GM11168 (cell line): ENCODE measurements at regions not wholly inside any gene's neighbourhood (a gene's known extent, or its start where the extent isn't known, plus 50 kb on each side); places are given as distances from the start of the nearest gene placed in this dataset.

ENCODE experiments used
- in situ Hi-C: fragments of 300-500 bp; cut with MboI; formaldehyde crosslinking; loops from one replicate; pipeline ENCODE4 v1.12.0; 2022; ENCODE audit warnings: low sequenced_read_pairs; ENCODE audit not compliant: unreplicated experiment

DNA sequence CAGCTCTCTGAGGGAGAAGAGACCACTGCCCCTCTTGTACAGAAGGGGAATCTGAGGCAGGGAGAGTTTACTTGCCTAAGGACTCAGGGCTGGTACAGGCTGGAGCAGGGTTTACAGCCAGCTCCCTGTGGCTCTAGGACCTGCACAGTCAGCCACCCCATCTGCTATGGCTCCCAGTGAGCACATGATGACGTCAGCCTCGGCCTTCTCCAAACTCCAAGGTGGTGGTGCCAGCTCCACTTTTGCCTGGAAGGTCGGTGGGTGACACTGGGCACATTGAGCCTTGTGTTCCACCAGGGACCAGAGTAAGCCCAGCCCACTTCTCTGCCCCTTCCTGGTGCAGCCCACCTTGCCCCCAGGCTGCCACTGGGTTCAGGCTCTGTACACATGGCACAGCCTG, 202.2 kb downstream of the ENGASE start:
- in situ Hi-C loops: no loop called here

DNA sequence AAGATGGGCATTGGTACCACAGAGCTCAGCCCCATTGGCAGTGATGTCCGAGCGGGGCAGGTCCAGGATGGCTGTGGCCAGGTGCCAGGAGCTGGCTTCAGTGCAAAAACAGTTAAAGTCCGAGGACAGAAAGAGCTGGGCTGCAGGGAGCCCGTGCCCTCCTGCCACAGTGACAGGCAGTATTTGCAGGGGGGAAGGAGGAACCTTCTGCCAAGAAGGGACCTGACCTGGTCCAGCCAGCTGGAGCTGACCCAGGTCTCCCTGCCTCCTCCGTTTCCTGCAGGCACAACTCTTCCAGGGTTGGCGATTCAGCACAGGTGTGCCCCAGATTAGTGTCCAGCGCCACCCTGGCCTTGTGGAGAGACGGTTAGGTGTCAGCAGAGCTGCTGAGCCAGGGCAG, 199.0 kb downstream of the ENGASE start:
- in situ Hi-C loops: no loop called here

DNA sequence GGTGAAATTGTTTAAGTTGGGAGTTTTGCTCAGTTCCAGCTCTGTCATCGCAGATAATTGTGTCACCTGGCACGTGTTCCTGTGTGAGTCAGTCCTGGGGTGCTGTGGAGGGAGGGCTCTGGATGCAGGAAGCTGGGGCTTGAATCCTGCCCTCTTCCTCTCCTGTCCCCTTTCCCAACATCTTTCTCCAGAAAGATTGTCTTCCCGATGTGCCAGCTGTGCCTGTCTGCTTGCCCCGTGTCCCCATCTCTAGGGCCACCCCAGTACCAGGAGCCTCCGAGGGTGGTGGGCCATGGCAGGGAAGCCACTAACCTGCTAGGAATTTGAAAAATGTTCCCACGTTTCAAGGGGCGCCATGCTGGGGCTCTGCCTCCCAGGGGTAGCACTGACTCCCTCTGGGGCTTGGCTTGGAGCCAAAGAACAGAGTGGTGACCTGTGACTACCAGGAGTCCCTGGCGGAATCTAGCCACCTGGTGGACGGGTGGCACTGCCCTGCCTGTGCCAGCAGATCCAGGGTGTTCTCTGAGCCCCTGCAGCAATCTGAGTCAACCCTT, 198.1 kb downstream of the ENGASE start:
- in situ Hi-C loops: no loop called here

DNA sequence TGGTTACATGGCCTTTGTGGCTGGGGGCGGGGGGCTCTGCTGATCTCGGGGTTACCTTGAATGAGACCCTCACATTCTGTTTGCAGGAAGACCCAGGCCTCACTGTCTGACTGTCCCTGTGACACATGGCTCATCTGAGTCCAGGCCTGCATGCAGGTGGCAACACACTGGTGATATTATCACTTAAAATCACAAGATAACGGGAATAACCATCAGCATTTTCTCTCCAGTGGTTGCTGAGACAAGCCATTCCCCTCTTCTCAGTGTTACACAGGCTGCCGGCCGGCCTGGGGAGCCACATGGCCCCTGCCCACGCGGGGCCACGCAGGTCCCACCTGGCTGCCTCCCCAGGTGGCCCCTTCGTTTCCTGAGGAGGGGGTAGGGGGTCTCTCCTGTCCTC, 197.6 kb downstream of the ENGASE start:
- in situ Hi-C loops: no loop called here

DNA sequence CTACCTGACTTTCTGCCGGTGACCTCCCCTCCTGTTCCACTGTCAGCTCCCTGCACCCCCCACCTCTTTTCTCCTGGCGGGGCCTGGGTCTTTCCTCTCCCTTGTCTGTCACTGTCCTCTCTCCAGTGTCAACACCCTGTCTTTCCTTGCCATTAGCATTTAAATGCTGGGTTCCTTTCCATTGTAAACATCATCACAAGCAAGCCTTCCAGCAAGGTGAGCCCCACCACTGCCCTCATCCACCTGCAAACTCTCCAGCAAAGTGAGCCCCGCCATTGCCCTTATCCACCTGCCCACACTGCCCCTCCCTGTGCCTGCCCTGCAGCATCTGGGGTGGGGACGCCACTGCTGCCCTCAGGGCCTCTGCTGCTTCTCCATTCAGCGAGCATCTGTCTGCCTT, 195.0 kb downstream of the ENGASE start:
- in situ Hi-C loops: no loop called here

DNA sequence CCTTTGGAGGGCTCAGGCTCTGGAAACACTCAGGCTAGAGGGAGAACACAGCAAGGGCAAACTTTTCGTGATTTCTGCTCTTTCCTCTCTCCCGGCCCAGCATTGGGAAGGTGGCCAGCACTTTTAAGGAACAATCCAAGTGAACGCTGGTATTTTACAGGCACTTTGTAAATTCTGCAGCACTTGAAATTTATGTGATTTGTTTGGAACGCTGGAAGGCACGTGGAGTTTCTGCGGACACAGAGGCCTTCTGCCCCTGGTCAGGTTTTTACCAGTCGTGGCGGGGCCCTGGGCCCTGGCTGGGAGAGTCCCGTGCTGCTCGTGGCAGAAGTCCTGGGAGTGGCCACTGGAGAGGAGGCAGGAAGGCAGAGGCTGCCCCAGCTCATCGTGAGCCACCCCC, 188.6 kb downstream of the ENGASE start:
- in situ Hi-C loops: no loop called here

DNA sequence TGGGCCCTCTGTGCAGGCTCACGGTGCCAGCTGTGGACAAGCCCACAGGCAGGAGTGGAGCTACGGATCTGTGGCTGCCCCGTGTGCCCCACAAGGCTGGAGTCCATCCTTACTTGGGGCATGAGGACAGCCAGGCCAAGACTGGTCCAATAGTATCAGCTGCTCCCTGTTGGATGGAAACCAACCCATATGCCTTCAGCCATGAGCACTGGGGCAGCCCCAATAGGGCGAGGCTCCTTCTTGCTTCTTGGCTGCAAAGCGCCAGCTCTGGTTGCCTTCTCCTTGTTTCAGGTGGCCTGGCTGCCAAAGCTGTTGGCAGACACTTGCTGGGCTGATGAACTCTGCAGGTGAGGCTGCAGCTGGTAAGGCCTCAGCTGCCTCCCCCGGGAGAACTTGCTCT, 188.0 kb downstream of the ENGASE start:
- in situ Hi-C loops: no loop called here

DNA sequence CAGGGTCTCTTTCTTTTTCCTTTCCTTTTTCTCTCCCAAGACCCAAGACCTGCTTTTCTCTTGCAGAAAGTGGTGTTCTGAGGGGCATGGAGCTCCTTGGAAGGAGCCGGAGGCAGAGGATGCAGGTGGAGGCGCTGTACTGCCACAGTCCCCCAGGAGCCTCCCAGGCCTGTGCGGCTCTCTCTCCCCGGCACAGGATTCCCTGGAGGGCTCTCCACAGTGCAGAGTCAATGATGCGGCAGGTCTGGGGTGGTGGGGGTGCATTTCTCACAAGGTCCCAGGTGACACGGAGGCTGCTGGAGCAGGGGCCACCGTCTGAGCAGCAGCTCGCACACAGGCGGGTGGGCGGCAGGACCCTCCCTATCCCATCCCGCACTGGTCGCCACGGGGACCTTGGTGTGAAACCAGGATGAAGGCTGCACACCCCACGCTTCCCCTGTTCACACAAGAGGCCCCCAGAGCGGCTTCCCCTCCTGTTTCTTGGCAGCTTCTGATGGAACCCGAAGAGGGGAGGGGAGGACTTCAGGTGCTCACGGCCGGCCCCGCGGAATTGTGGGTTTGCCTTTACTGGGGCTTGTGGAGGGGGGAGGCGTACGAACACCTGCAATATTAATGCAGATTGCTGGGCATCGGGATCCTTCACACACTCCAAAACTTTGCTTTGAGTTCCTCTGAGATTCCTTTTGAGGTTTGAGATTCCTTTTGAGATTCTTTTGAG, 186.9 kb downstream of the ENGASE start:
- in situ Hi-C loops: no loop called here

DNA sequence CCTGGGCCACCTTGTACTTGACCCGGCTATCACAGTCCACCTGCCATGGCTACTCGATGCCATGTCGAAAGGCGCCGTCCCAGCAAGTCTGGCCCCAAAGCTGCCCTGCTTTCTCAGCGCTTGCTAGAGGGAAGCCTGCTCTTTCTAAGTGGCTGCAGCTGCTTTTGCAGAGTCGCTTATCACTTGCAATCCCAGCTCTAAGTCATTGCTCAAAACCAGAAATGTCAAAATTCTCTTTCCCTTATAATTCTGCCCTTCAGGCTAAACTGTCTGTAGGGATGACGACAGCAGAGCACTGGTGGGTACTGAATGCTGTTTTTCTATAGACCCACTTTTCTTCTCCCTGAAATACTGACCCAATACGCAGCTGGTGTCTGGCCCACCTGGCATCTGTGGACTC, 184.2 kb downstream of the ENGASE start:
- in situ Hi-C loops: no loop called here

DNA sequence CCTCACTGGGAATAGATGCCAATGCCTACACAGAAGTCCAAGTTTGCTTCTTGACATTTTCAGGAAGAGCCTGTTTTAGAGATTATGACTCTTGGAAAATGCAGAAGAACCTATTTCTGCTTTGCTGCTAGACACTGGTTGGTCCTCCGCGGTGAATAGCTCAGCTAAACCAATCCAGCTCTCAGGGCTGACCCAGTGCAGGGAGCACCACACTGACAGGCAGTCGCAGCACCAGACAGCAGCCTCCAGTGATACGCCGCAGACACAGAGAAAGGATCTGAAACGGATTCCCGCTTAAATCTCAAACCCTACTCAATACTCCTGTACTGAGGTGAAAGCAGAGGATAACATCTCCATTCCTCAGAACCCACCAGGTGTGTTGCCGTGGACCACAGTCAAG, 183.4 kb downstream of the ENGASE start:
- in situ Hi-C loops: no loop called here

DNA sequence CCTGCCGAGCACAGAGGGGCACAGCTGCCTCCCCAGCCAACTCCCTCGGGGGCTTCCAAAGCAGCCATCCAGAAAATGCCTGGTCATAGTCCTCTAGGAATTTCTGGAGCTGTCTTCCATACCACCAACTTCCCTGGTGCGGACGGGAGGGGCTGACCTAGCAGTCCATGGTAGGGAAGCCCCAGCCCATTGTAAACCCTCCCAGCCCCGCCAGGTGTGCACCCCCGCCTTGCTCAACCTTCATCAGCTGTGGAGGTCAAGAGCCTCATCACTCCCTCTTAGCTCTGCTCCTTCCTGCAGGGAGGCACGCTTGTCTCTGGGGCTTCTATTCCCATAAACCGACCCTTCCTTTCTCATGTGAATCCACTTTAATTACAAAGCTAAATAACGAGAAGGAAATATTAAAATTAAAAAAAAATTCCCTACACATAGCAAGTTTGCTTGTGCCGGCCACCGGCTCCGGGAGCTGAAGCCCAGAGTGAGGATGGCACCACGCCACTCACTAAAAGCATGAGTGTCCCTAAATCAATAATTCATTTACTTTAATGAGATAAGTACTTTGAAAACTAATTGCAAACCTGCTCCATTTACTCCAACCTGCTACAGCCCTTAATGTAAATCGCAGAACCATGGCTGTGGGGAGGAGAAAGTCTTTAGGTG, 181.4 kb downstream of the ENGASE start:
- in situ Hi-C loops: no loop called here

DNA sequence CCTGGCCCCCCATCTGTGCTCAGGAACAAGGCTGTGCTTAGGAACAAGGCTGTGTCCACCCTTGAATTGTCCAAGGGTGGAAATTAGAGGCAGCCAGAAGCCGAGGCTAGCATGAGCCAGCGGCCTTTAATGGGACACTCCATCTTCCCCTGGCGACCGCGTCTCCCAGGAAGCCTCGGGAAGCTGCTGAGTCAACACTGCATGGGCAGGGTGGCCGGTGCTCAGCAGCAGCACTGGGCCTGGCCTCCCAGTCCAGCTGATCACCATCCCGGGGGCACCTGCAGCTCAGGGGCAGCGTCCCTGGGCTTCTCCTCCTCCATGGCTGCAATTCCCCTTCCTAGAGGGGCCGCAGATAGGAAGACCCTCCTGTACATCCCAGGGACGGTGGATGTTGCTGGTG, 180.8 kb downstream of the ENGASE start:
- in situ Hi-C loops: no loop called here

DNA sequence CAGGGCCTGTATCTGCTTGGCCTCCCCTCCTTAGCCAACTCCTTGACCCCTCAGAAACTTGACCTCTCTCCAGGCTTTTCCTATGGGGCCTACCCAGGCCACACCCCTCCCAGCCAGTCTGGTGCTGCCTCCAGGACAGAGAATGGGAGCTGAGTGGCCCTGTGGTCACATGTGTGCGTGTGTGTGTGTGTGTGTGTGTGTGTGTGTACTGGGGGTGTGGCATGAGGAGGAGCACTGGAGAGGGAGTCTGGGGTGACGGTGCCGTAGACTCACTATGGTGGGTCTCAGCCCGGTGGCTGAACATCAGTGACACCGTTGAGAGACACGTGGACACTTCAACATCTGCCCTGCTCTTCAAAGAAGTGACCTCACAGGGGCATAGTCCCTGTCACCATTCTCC, 180.4 kb downstream of the ENGASE start:
- in situ Hi-C loops: no loop called here

DNA sequence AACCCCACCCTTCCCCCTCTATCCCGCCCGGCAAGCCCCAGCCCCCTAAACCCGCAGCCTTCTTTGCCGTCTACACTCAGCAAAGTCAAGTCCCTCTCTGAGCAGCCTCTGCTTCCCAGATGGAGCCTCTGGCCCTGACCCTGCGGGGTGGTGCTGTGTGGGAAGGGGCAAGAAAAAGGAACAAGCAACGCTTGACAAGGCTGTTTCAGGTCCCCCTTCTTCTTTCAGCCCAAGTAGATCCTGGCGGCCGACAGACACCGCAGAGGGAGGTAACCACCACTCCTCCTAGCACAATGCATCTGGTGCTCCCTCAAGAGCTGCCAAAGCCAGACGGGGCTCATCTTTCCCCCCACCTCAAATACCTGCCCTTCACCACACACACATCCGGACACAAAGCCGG, 178.3 kb downstream of the ENGASE start:
- in situ Hi-C loops: no loop called here

DNA sequence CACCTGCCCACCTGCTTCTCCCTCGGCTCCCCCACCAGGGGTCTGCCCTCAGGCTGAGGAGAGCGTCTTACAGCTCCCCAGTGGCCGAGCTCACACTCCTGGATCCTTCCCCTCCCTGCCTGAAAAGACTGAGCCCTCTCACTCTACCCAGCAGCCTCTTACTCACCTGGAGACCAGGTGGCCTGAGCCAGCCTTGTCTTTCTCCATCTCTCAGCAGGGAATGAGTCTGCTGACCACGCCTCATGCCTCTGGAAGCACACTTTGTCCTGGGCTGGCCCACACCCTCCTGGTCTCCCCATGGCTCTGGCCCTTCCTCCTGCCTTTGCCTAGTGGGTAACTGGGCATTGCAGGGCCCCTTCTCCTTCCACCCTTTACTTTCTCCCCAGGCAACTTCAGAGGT, 177.2 kb downstream of the ENGASE start:
- in situ Hi-C loops: no loop called here

DNA sequence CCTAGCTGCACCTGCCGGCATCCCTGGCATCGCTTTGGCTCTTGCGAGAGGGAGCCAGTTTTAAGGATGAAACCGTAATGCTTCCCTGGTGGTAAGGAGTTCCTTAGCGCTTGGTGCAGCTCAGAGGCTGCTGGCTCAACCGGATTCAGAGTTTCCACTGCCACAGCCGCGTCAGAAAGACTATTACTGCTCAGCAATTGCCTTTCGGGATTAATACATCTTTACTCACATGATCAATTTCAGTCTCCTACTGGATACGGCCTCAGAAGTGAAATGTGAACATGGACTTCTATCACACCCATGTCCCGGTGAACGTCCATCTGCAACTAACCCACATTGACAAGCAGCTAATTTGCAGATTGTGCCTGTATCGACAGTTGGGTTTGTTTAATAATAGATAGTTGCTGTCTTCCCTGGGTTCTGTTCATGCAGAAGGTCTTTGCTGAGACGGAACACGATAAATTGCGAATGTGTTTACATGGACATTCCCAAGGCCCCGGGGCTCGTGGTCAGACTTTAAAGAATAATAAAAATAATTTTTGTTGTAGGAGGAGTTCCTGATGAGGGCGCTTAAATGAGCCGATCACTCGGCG, 175.4 kb downstream of the ENGASE start:
- in situ Hi-C loops: no loop called here

DNA sequence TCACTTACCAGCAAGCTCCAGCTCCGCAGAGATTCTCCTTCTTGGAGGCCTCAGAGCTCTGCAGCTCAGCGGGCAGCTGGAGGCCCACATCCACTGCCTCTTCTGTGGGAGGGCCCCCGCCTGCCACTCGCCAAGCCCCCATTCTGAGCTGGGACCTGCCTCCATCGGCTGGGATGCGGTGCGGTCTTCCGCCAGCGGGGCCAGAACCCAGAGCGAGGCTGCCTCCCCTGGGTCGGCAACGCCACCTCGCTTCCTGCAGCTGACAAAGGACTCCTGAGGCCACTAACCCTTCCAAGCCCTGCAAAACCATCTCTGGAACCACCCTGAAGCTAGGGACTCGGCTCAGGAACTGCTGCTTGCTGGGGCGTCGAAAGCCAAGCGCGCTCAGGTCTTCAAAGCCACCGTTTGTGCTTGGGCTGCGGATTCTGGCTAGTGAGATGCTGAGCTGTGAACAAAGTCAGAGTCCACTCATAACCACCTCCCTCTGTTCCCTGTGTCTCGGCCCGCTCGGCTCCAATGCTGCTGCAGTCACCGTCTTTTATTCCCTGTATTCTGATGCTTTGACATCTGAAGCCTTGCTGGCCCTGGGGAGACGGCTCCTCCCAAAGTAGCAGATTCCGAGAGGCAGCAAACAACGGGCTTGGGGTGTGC, 174.3 kb downstream of the ENGASE start:
- in situ Hi-C loops: no loop called here

DNA sequence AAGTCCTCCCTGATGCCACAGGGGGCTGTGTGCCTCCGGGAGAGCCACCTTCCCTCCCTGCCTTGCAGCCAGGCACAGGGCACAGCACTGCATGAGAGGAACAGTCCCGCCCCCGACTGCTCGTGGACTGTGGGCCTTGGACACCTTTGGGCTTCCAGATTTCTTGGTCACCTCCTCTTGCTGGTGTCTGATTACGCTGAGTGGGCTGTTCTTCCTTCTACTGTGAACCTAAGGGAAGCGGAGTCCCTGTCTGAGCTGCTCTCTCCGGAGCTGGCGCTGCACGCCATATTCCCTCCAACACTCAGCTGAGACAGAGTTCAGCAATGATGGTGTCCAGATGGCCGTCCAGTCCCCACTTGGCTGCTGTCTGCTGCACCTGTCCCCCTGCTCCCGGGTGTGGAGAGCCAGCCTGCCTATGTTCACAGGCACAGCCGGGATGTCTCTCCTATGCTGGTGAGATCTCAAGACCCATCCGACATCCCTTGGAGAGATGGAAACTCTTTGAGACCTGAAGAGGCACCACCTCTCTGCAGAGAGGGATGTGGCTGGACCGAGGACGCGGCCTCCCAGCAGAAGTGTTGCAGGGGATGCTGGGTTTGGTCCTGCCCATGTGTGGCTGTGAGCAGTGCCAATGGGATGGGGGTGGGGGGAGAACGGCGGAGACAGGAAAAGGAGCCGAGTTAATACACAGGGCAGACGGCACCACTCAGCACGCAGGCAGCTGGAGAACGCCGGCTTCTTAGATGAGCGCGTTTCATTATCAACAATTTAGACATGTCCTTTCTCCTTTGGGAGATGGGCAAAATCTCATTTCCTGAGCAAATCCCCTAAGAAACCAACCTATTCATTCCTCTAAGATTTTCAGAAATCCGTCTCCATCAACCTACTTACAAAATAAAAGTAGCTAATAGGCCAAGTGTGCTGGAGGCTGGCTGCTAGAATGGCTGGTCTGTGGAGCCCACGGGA, 171.9 kb downstream of the ENGASE start:
- in situ Hi-C loops: no loop called here

DNA sequence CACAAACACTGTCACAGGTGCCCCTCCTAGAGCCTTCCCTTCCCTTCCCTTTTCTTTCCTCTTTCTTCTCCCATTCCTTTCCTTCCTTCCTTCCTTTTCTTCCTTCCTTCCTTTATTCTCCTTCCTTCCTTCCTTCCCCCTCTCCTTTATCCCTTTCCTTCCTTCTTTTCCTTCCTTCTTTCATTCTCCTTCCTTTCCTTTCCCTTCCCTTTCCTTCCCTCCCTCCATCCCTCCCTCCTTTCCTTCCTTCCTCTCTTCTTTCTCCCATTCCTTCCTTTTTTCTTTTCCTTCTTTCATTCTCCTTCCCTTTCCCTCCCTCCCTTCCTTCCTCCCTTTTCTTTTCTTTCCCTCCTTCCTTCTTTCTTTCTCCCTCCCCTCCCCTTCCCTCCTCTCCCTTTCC, 170.0 kb downstream of the ENGASE start:
- in situ Hi-C loops: no loop called here

DNA sequence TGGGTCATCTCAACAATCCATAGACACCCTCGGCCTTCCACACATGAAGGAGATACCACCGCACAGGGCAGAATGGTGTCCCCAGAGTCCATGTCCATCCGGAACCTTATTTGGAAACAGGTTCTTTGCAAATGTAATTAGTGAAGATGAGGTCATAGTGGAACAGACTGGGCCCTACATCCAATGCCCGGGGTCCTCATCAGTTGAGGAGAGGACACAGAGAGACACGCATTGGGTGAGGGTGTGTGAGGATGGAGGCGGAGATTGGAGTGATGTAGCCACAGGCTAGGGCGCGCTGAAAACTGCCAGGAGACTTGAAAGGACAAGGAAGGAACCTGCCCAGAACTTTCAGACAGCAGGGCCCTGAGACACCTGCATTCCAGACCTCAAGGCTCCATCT, 169.4 kb downstream of the ENGASE start:
- in situ Hi-C loops: no loop called here
